Mesenchymal stem cell (in vitro differentiated cells and primary cell): ENCODE measurements at regions not wholly inside any gene's neighbourhood (a gene's known extent, or its start where the extent isn't known, plus 50 kb on each side); places are given as distances from the start of the nearest gene placed in this dataset.

Experiments
- DNase-seq: peaks from one replicate; pipeline ENCODE4 v3.0.0-alpha.2; 2013
- H2AFZ ChIP-seq: one replicate; pipeline ENCODE4 v1.6.1; 2013; ENCODE audit warnings: low read depth, mild to moderate bottlenecking, control low read depth, inconsistent platforms, low read length, moderate library complexity
- H2AK5ac ChIP-seq: 2 replicates; pipeline ENCODE4 v1.6.1; 2013; ENCODE audit warnings: low read length, moderate library complexity, mild to moderate bottlenecking, inconsistent platforms; ENCODE audit not compliant: severe bottlenecking
- H2BK120ac ChIP-seq: one replicate; pipeline ENCODE4 v1.6.1; 2013; ENCODE audit warnings: low read depth, mild to moderate bottlenecking, inconsistent platforms, low read length, moderate library complexity
- H2BK12ac ChIP-seq, 2 experiments: one replicate each; pipeline ENCODE4 v1.6.1; 2013; ENCODE audit warnings: inconsistent platforms in 2 of 2, low read length in 2 of 2, mild to moderate bottlenecking in 2 of 2, moderate library complexity in 2 of 2, control low read depth in 1 of 2
- H2BK15ac ChIP-seq: one replicate; pipeline ENCODE4 v1.6.1; 2013; ENCODE audit warnings: mild to moderate bottlenecking, low read depth, inconsistent platforms; ENCODE audit not compliant: poor library complexity, severe bottlenecking
- H2BK5ac ChIP-seq: 2 replicates; pipeline ENCODE4 v1.6.1; 2013; ENCODE audit warnings: low read depth, mild to moderate bottlenecking, low read length, control low read depth, inconsistent platforms; ENCODE audit not compliant: poor library complexity, severe bottlenecking
- H3K14ac ChIP-seq, 2 experiments: one replicate each; pipeline ENCODE4 v1.6.1; 2013; ENCODE audit warnings: inconsistent platforms in 2 of 2, low read length in 2 of 2, control low read depth in 1 of 2, mild to moderate bottlenecking in 1 of 2, moderate library complexity in 1 of 2
- H3K18ac ChIP-seq, 2 experiments: one replicate each; pipeline ENCODE4 v1.6.1; 2013; ENCODE audit warnings: inconsistent platforms in 2 of 2, low read length in 2 of 2, control low read depth in 1 of 2, low read depth in 1 of 2, mild to moderate bottlenecking in 1 of 2
- H3K23ac ChIP-seq, 2 experiments: one replicate each; pipeline ENCODE4 v1.6.1; 2013; ENCODE audit warnings: inconsistent platforms in 2 of 2, low read length in 2 of 2, mild to moderate bottlenecking in 2 of 2, moderate library complexity in 2 of 2, control low read depth in 1 of 2
- H3K27ac ChIP-seq: 2 replicates; pipeline ENCODE4 v1.5.1; 2013; ENCODE audit warnings: mild to moderate bottlenecking, moderate library complexity, low read length, control low read depth, inconsistent platforms; ENCODE audit not compliant: poor library complexity, severe bottlenecking
- H3K27me3 ChIP-seq, 2 experiments: 2 replicates each; pipeline versions ENCODE4 v1.6.1 to v1.7.0; 2013; ENCODE audit warnings: low read length in 2 of 2, mild to moderate bottlenecking in 2 of 2, moderate library complexity in 2 of 2, control low read depth in 1 of 2, inconsistent platforms in 1 of 2; ENCODE audit not compliant: control insufficient read depth in 1 of 2, insufficient read depth in 1 of 2
- H3K36me3 ChIP-seq, 2 experiments: 2 replicates each; pipeline versions ENCODE4 v1.6.1 to v1.7.0; 2013; ENCODE audit warnings: low read length in 2 of 2, control low read depth in 1 of 2, inconsistent platforms in 1 of 2, low read depth in 1 of 2, mild to moderate bottlenecking in 1 of 2; ENCODE audit not compliant: insufficient read depth in 2 of 2, control insufficient read depth in 1 of 2
- H3K4ac ChIP-seq, 2 experiments: one replicate each; pipeline ENCODE4 v1.6.1; 2013; ENCODE audit warnings: inconsistent platforms in 2 of 2, low read length in 2 of 2, mild to moderate bottlenecking in 2 of 2, moderate library complexity in 2 of 2, control low read depth in 1 of 2, low read depth in 1 of 2
- H3K4me1 ChIP-seq: 2 replicates; pipeline ENCODE4 v1.6.1; 2013; ENCODE audit warnings: low read depth, low read length, control low read depth; ENCODE audit not compliant: control insufficient read depth, insufficient read depth
- H3K4me2 ChIP-seq: 2 replicates; pipeline ENCODE4 v1.6.1; 2013; ENCODE audit warnings: low read length, mild to moderate bottlenecking, inconsistent platforms; ENCODE audit not compliant: poor library complexity, severe bottlenecking
- H3K4me3 ChIP-seq, 2 experiments: 2 replicates each; pipeline versions ENCODE4 v1.5.1 to v1.7.0; 2013; ENCODE audit warnings: low read length in 2 of 2, mild to moderate bottlenecking in 2 of 2, control low read depth in 1 of 2, low read depth in 1 of 2; ENCODE audit not compliant: insufficient read depth in 1 of 2
- H3K79me1 ChIP-seq: replicated peaks from 2 replicates; pipeline ENCODE4 v1.6.1; 2013; ENCODE audit warnings: mild to moderate bottlenecking, control low read depth, low read length, inconsistent platforms; ENCODE audit not compliant: poor library complexity, severe bottlenecking
- H3K9ac ChIP-seq: 2 replicates; pipeline ENCODE4 v1.7.0; 2013; ENCODE audit warnings: mild to moderate bottlenecking, low read length, moderate library complexity
- H3K9me3 ChIP-seq: 2 replicates; pipeline ENCODE4 v1.7.0; 2013; ENCODE audit warnings: mild to moderate bottlenecking, low read length; ENCODE audit not compliant: control insufficient read depth
- H4K8ac ChIP-seq: one replicate; pipeline ENCODE4 v1.6.1; 2013; ENCODE audit warnings: inconsistent platforms, mild to moderate bottlenecking, low read length, moderate library complexity
- H4K91ac ChIP-seq: one replicate; pipeline ENCODE4 v1.6.1; 2013; ENCODE audit warnings: mild to moderate bottlenecking, low read length, inconsistent platforms
- WGBS: methylation state at CpG from one replicate; pipeline ENCODE4 v1.1.7; 2013; ENCODE audit warnings: mixed read lengths; 5-methylcytosine and 5-hydroxymethylcytosine counted together

GRCh38 chr4:41406113-41406516 is 131.8 kb upstream of the LIMCH1 start:
- Histone ChIP-seq H2AFZ (no peak overlapping the region), H3K4me3 (no peak overlapping the region), H3K4ac (no peak overlapping the region), H3K36me3 (no peaks in the 10 kb centered on the region), H3K4me2 (no peak overlapping the region), H3K18ac (no peak overlapping the region), H2BK120ac (no peak overlapping the region), H3K27ac (no peak overlapping the region), H2AK5ac (no peak overlapping the region), H3K9me3 (no peaks in the 10 kb centered on the region), H3K4me1 (no peaks in the 10 kb centered on the region), H4K91ac (no peak overlapping the region), H2BK15ac (no peak overlapping the region), H3K9ac (no peak overlapping the region), H4K8ac (no peak overlapping the region), H3K14ac (no peak overlapping the region), H3K23ac (no peak overlapping the region), H2BK12ac (no peak overlapping the region), H2BK5ac (no peak overlapping the region), H3K79me1 (no peaks in the 10 kb centered on the region), H3K27me3 (no peaks in the 10 kb centered on the region)
- 64% methylated on average over 1 of the region's 1 CpG for WGBS
- peak; percentile 71 for DNase-seq

GRCh38 chr4:41408150-41408549 is 129.8 kb upstream of the LIMCH1 start:
- H3K27me3 ChIP-seq = no peaks in the 10 kb centered on the region
- H4K91ac ChIP-seq = no peak overlapping the region
- H3K9ac ChIP-seq = no peak overlapping the region
- H3K4me1 ChIP-seq = no peaks in the 10 kb centered on the region
- H3K4ac ChIP-seq = no peak overlapping the region
- H2BK5ac ChIP-seq = no peak overlapping the region
- WGBS = no CpG with 5 or more reads among the region's 1 CpG
- H2BK120ac ChIP-seq = no peak overlapping the region
- no peaks in the 10 kb centered on the region for H3K9me3 ChIP-seq
- DNase-seq = no peak
- no peaks in the 10 kb centered on the region for H3K36me3 ChIP-seq
- no peak overlapping the region for H4K8ac ChIP-seq
- H3K4me3 ChIP-seq = no peak overlapping the region
- H3K4me2 ChIP-seq = no peak overlapping the region
- H2BK15ac ChIP-seq = no peak overlapping the region
- H3K23ac ChIP-seq = no peak overlapping the region
- no peaks in the 10 kb centered on the region for H3K79me1 ChIP-seq
- H3K18ac ChIP-seq = peak overlapping the region in 1 of 2 experiments; percentile 24
- H2AFZ ChIP-seq = no peak overlapping the region
- no peak overlapping the region for H3K14ac ChIP-seq
- H2BK12ac ChIP-seq = no peak overlapping the region
- H3K27ac ChIP-seq = no peak overlapping the region
- no peak overlapping the region for H2AK5ac ChIP-seq

- no peak overlapping the region for H2AFZ ChIP-seq
- H3K23ac ChIP-seq = no peak overlapping the region
- H3K27me3 ChIP-seq = no peaks in the 10 kb centered on the region
- H3K79me1 ChIP-seq = no peaks in the 10 kb centered on the region
- no peak overlapping the region for H4K8ac ChIP-seq
- no peak overlapping the region for H2BK12ac ChIP-seq
- H3K4me1 ChIP-seq = no peaks in the 10 kb centered on the region
- H3K36me3 ChIP-seq = no peaks in the 10 kb centered on the region
- no peak overlapping the region for H2AK5ac ChIP-seq
- H3K4ac ChIP-seq = no peak overlapping the region
- H3K9me3 ChIP-seq = no peaks in the 10 kb centered on the region
- H2BK15ac ChIP-seq = no peak overlapping the region
- H3K14ac ChIP-seq = no peak overlapping the region
- DNase-seq = no peak
- no peak overlapping the region for H2BK5ac ChIP-seq
- no peak overlapping the region for H2BK120ac ChIP-seq
- no peak overlapping the region for H3K4me2 ChIP-seq
- WGBS = 97% methylated on average over 3 of the region's 4 CpGs
- no peak overlapping the region for H3K9ac ChIP-seq
- no peak overlapping the region for H3K4me3 ChIP-seq
- H3K27ac ChIP-seq = no peak overlapping the region
- H3K18ac ChIP-seq = no peak overlapping the region
- no peak overlapping the region for H4K91ac ChIP-seq
These were observed 128.9 kb upstream of the LIMCH1 start for GRCh38 chr4:41408859-41409593.

- no peaks in the 10 kb centered on the region for H3K9me3 ChIP-seq
- no peak overlapping the region for H2BK120ac ChIP-seq
- H2AFZ ChIP-seq = no peak overlapping the region
- H2BK15ac ChIP-seq = no peak overlapping the region
- no peak overlapping the region for H3K27ac ChIP-seq
- no peak overlapping the region for H2BK12ac ChIP-seq
- no peak overlapping the region for H4K8ac ChIP-seq
- no peak overlapping the region for H2AK5ac ChIP-seq
- no peak overlapping the region for H3K18ac ChIP-seq
- no peak overlapping the region for H3K4me2 ChIP-seq
- no peaks in the 10 kb centered on the region for H3K27me3 ChIP-seq
- H4K91ac ChIP-seq = no peak overlapping the region
- no peaks in the 10 kb centered on the region for H3K4me1 ChIP-seq
- H3K36me3 ChIP-seq = no peaks in the 10 kb centered on the region
- H3K9ac ChIP-seq = no peak overlapping the region
- H3K23ac ChIP-seq = no peak overlapping the region
- no peaks in the 10 kb centered on the region for H3K79me1 ChIP-seq
- H3K4ac ChIP-seq = no peak overlapping the region
- H3K4me3 ChIP-seq = no peak overlapping the region
- H2BK5ac ChIP-seq = no peak overlapping the region
- WGBS = 100% methylated on average over 2 of the region's 2 CpGs
- no peak for DNase-seq
- H3K14ac ChIP-seq = no peak overlapping the region
These were observed 128.4 kb upstream of the LIMCH1 start for GRCh38 chr4:41409594-41409895.
